ENCODE measurements at regions not wholly inside any gene's neighbourhood (a gene's known extent, or its start where the extent isn't known, plus 50 kb on each side); places are given as distances from the start of the nearest gene placed in this dataset.
"Not testable (repeated sequence)": the region's sequence is repeated elsewhere in the genome, so short reads cannot be mapped to it uniquely, and the experiment has no call there.

DNA sequence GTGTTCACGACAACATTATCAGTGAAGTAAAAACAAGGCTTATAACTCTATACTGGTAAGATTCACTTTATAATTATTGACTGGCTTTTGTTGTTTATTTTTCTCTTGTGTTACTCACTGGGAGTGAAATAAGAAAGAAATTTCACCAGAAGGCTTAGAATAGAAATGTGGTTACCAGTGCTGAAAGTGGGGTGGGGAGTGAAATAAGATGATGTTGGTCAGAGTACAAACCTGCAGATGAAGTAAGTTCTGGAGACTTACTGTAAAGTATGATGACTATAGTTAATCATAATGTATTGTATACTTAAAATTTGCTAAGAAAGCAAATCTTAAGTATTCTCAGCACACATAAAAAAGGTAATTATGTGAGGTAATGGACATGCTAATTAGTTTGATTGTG is 198.4 kb downstream of the KLHL28 start:
- no peak for DNase-seq (ENCODE audit: low read depth)
- no peaks in the 10 kb centered on the region for H3K27me3 ChIP-seq (replicated peaks; ENCODE audit: control insufficient read depth, insufficient read depth, low read length)
- no peaks in the 10 kb centered on the region for H3K36me3 ChIP-seq (ENCODE audit: control insufficient read depth, insufficient read depth, low read length, severe bottlenecking)
- H3K4me1 ChIP-seq (ENCODE audit: control insufficient read depth, insufficient read depth, low read length), result no peaks in the 10 kb centered on the region
- H3K4me3 ChIP-seq (ENCODE audit: low read length), result no peak overlapping the region
- H3K9me3 ChIP-seq (ENCODE audit: control insufficient read depth, low read length), result no peaks in the 10 kb centered on the region
- no peak overlapping the region for H3K9ac ChIP-seq (ENCODE audit: low read length)

GRCh38 chr14:44759277-44759676 is 202.5 kb downstream of the KLHL28 start:
- no peak for DNase-seq (ENCODE audit: low read depth)
- Histone ChIP-seq H3K9ac (ENCODE audit: low read length) (no peak overlapping the region), H3K9me3 (ENCODE audit: control insufficient read depth, low read length) (no peaks in the 10 kb centered on the region), H3K36me3 (ENCODE audit: control insufficient read depth, insufficient read depth, low read length, severe bottlenecking) (no peaks in the 10 kb centered on the region), H3K4me3 (ENCODE audit: low read length) (no peak overlapping the region), H3K27me3 (replicated peaks; ENCODE audit: control insufficient read depth, insufficient read depth, low read length) (no peaks in the 10 kb centered on the region), H3K4me1 (ENCODE audit: control insufficient read depth, insufficient read depth, low read length) (no peaks in the 10 kb centered on the region)

GRCh38 chr14:44756554-44756953 is 205.2 kb downstream of the KLHL28 start:
- Histone ChIP-seq H3K4me1 (ENCODE audit: control insufficient read depth, insufficient read depth, low read length) (no peaks in the 10 kb centered on the region), H3K4me3 (ENCODE audit: low read length) (no peak overlapping the region), H3K9me3 (ENCODE audit: control insufficient read depth, low read length) (no peaks in the 10 kb centered on the region), H3K9ac (ENCODE audit: low read length) (no peak overlapping the region), H3K36me3 (ENCODE audit: control insufficient read depth, insufficient read depth, low read length, severe bottlenecking) (no peaks in the 10 kb centered on the region), H3K27me3 (replicated peaks; ENCODE audit: control insufficient read depth, insufficient read depth, low read length) (no peaks in the 10 kb centered on the region)
- no peak for DNase-seq (ENCODE audit: low read depth)

- H3K4me3 ChIP-seq (ENCODE audit: low read length), result no peak overlapping the region
- no peaks in the 10 kb centered on the region for H3K9me3 ChIP-seq (ENCODE audit: control insufficient read depth, low read length)
- H3K4me1 ChIP-seq (ENCODE audit: control insufficient read depth, insufficient read depth, low read length), result peaks cover 15% of the 10 kb centered on the region
- no peak for DNase-seq (ENCODE audit: low read depth)
- H3K36me3 ChIP-seq (ENCODE audit: control insufficient read depth, insufficient read depth, low read length, severe bottlenecking), result no peaks in the 10 kb centered on the region
- H3K9ac ChIP-seq (ENCODE audit: low read length), result no peak overlapping the region
- no peaks in the 10 kb centered on the region for H3K27me3 ChIP-seq (replicated peaks; ENCODE audit: control insufficient read depth, insufficient read depth, low read length)
Observed at GRCh38 chr14:44745371-44745770, 216.4 kb downstream of the KLHL28 start.

- DNase-seq (ENCODE audit: low read depth), result no peak
- Histone ChIP-seq H3K36me3 (ENCODE audit: control insufficient read depth, insufficient read depth, low read length, severe bottlenecking) (no peaks in the 10 kb centered on the region), H3K27me3 (replicated peaks; ENCODE audit: control insufficient read depth, insufficient read depth, low read length) (no peaks in the 10 kb centered on the region), H3K4me1 (ENCODE audit: control insufficient read depth, insufficient read depth, low read length) (peaks cover 15% of the 10 kb centered on the region), H3K4me3 (ENCODE audit: low read length) (no peak overlapping the region), H3K9ac (ENCODE audit: low read length) (no peak overlapping the region), H3K9me3 (ENCODE audit: control insufficient read depth, low read length) (no peaks in the 10 kb centered on the region)
Observed at GRCh38 chr14:44742202-44742601, 219.5 kb downstream of the KLHL28 start.

GRCh38 chr14:44741431-44741830 is 220.3 kb downstream of the KLHL28 start:
- no peak overlapping the region for H3K9ac ChIP-seq (ENCODE audit: low read length)
- no peaks in the 10 kb centered on the region for H3K27me3 ChIP-seq (replicated peaks; ENCODE audit: control insufficient read depth, insufficient read depth, low read length)
- H3K4me1 ChIP-seq (ENCODE audit: control insufficient read depth, insufficient read depth, low read length), result peaks cover 19% of the 10 kb centered on the region
- no peak overlapping the region for H3K4me3 ChIP-seq (ENCODE audit: low read length)
- no peak for DNase-seq (ENCODE audit: low read depth)
- H3K36me3 ChIP-seq (ENCODE audit: control insufficient read depth, insufficient read depth, low read length, severe bottlenecking), result no peaks in the 10 kb centered on the region
- no peaks in the 10 kb centered on the region for H3K9me3 ChIP-seq (ENCODE audit: control insufficient read depth, low read length)

DNA sequence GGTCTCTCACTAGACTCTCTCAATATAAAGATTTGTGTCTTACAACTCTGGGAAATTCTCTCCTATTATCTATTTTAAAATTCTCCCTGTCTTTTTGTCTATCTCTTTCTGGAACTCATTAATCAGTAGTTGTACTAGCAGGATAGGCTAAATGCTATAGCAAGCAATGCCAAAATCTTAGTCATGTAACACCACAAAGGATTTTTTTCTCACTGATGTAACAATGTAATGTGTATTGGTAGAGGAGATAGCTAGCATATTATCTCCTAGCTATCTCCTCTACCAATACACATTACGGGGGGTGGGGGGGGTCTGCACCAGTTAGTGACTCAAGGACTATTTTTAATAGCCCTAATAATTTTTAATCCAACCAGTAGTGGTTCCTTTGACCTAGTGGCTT is 225.4 kb downstream of the KLHL28 start:
- H3K9me3 ChIP-seq (ENCODE audit: control insufficient read depth, low read length), result no peaks in the 10 kb centered on the region

DNA sequence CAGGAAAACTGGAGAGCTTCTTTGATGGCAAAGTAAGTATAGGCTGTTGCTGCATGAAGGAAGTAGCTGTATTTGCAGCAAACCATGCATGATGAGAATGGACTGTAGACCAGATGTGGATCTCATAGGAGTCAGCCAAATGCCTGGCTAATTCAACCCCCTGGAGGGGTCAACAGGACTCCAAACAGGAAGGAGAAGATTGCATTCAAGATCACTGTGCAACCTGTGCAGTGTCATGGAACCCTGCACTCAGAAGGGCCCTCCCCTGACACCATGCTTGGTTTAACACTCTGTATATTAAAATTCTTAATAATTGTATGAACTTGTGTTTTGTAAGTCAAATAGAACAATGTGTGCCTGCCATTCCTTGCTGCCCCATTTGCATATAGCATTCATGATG is 225.1 kb upstream of the FSCB start:
- H3K4me3 ChIP-seq (ENCODE audit: low read length), result no peak overlapping the region
- no peaks in the 10 kb centered on the region for H3K9me3 ChIP-seq (ENCODE audit: control insufficient read depth, low read length)
- peaks cover 18% of the 10 kb centered on the region for H3K4me1 ChIP-seq (ENCODE audit: control insufficient read depth, insufficient read depth, low read length)
- no peak for DNase-seq (ENCODE audit: low read depth)
- H3K9ac ChIP-seq (ENCODE audit: low read length), result no peak overlapping the region
- no peaks in the 10 kb centered on the region for H3K27me3 ChIP-seq (replicated peaks; ENCODE audit: control insufficient read depth, insufficient read depth, low read length)
- no peaks in the 10 kb centered on the region for H3K36me3 ChIP-seq (ENCODE audit: control insufficient read depth, insufficient read depth, low read length, severe bottlenecking)

More for the DNA sequence above, 225.4 kb downstream of the KLHL28 start:
- Histone ChIP-seq H3K4me3 (ENCODE audit: low read length) (no peak overlapping the region), H3K4me1 (ENCODE audit: control insufficient read depth, insufficient read depth, low read length) (peaks cover 24% of the 10 kb centered on the region), H3K27me3 (replicated peaks; ENCODE audit: control insufficient read depth, insufficient read depth, low read length) (no peaks in the 10 kb centered on the region), H3K9ac (ENCODE audit: low read length) (no peak overlapping the region), H3K36me3 (ENCODE audit: control insufficient read depth, insufficient read depth, low read length, severe bottlenecking) (no peaks in the 10 kb centered on the region)
- DNase-seq (ENCODE audit: low read depth), result no peak

DNA sequence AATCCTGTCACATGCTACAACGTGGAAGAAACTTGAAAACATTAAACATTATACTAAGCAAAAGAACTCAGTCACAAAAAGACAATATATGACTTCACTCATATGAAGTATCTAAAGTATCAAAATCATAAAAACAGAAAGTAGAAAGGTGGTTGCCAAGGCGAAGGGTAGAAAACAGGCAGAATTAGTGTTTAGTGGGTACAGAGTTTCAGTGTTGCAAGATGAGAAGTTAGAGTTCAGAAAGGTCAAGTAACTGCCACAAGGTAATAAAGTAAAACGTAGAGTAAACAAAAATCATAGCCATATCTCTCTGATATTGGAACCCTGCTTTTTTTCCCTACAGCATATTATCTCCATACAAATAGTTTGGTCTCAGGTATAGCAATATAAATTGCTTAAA is 223.8 kb upstream of the FSCB start:
- Histone ChIP-seq H3K36me3 (ENCODE audit: control insufficient read depth, insufficient read depth, low read length, severe bottlenecking) (no peaks in the 10 kb centered on the region), H3K27me3 (replicated peaks; ENCODE audit: control insufficient read depth, insufficient read depth, low read length) (no peaks in the 10 kb centered on the region), H3K9me3 (ENCODE audit: control insufficient read depth, low read length) (no peaks in the 10 kb centered on the region), H3K4me3 (ENCODE audit: low read length) (no peak overlapping the region), H3K9ac (ENCODE audit: low read length) (no peak overlapping the region), H3K4me1 (ENCODE audit: control insufficient read depth, insufficient read depth, low read length) (peaks cover 9% of the 10 kb centered on the region)
- no peak for DNase-seq (ENCODE audit: low read depth)

GRCh38 chr14:44721395-44721794 is 214.3 kb upstream of the FSCB start:
- not testable (repeated sequence) for H3K4me1 ChIP-seq (ENCODE audit: control insufficient read depth, insufficient read depth, low read length); DNase-seq (ENCODE audit: low read depth); H3K36me3 ChIP-seq (ENCODE audit: control insufficient read depth, insufficient read depth, low read length, severe bottlenecking); H3K9ac ChIP-seq (ENCODE audit: low read length); H3K27me3 ChIP-seq (replicated peaks; ENCODE audit: control insufficient read depth, insufficient read depth, low read length); H3K4me3 ChIP-seq (ENCODE audit: low read length)
- H3K9me3 ChIP-seq (ENCODE audit: control insufficient read depth, low read length), result peaks cover 17% of the 10 kb centered on the region

DNA sequence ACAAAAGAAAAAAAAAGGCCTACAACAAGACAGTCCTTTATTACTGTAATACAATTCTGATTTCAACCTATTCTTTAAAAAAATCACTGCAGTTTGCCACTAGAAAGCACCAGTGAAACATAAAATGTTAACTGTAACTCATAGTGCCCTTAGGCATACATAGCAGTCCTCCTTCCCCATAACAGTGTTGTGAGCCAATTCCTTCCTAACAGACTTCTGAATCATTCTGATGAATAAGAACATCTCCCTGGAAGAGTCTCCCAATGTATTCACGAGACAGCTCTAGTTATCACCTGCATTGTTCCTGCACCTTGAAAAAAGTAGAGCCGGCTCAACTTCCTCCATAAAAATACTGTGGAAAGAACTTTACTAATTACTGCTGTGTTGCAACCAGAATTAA is 213.6 kb upstream of the FSCB start:
- peaks cover 17% of the 10 kb centered on the region for H3K9me3 ChIP-seq (ENCODE audit: control insufficient read depth, low read length)
- DNase-seq (ENCODE audit: low read depth), result no peak

DNA sequence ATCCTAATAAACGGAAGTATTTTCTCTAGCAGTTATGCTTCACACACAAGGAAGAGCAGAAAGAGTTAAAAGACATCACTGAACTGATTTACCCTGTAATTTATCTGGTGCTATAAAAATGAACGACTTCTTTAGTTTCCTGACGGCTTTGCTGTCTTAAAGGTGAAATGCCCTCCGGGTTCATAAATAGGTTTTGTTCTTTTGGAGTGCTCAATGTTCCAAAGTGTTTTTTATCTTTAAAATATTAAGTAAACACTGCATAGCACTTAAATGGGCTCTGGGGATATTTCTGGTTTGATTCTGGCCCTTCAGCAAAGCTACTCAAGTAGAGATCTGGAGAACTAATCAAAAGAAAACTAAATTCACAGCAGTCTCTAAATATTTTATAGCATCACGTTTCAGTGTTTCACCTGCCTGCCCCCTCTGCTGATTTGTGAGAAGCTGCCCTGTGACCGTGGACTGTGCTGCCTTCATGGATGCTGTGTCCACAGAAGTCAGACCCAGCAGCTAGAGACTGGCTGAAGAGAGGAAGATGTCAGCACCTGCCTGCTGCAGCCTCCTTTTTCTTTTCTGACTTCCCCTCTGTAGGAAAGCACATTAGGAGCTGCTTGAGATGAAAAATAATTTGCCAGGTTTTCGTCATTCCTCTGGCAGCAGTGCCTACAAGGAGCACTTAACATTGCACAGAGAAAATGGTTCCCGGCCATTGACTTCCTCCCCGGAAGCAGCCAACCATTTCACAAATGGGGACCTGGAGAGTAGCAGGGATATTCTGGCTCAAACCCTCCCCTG is 205.1 kb upstream of the FSCB start:
- no peaks in the 10 kb centered on the region for H3K9me3 ChIP-seq (ENCODE audit: control insufficient read depth, low read length)
- DNase-seq (ENCODE audit: low read depth), result no peak
- no peak overlapping the region for H3K9ac ChIP-seq (ENCODE audit: low read length)
- no peak overlapping the region for H3K4me3 ChIP-seq (ENCODE audit: low read length)
- H3K27me3 ChIP-seq (replicated peaks; ENCODE audit: control insufficient read depth, insufficient read depth, low read length), result no peaks in the 10 kb centered on the region
- no peaks in the 10 kb centered on the region for H3K4me1 ChIP-seq (ENCODE audit: control insufficient read depth, insufficient read depth, low read length)
- no peaks in the 10 kb centered on the region for H3K36me3 ChIP-seq (ENCODE audit: control insufficient read depth, insufficient read depth, low read length, severe bottlenecking)

More for the DNA sequence above, 213.6 kb upstream of the FSCB start:
- no peak overlapping the region for H3K4me3 ChIP-seq (ENCODE audit: low read length)
- no peaks in the 10 kb centered on the region for H3K4me1 ChIP-seq (ENCODE audit: control insufficient read depth, insufficient read depth, low read length)
- H3K36me3 ChIP-seq (ENCODE audit: control insufficient read depth, insufficient read depth, low read length, severe bottlenecking), result no peaks in the 10 kb centered on the region
- H3K27me3 ChIP-seq (replicated peaks; ENCODE audit: control insufficient read depth, insufficient read depth, low read length), result no peaks in the 10 kb centered on the region
- no peak overlapping the region for H3K9ac ChIP-seq (ENCODE audit: low read length)
